ENCODE measurements at regions not wholly inside any gene's neighbourhood (a gene's known extent, or its start where the extent isn't known, plus 50 kb on each side); places are given as distances from the start of the nearest gene placed in this dataset.

DNA sequence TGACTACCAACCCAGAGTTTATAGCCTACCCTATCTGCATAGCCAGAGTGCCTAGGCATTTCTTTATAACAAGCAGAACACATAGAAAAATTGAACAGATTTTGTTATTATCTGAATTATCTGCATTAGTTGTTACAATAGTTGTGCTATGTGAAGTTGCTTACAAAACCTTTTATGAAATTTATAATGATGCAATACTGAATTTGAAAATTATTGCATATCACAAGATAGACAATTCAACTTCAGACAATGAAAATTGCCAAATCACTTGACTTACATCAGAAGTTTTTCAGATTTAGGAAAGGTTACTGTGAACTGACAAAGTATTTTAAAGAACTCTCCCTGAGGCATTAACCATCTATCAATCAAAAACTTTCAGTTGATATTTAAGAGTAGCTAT lies 437.9 kb upstream of the PIK3C3 start:
- Histone ChIP-seq H3K4me3 (no peak overlapping the region), H3K36me3 (no peaks in the 10 kb centered on the region), H3K4me1 (no peaks in the 10 kb centered on the region), H3K27ac (no peak overlapping the region), H3K27me3 (no peaks in the 10 kb centered on the region), H3K9me3 (no peaks in the 10 kb centered on the region)
- intact Hi-C loops (cut with DNase I; ENCODE audit: low total_unique reads) = no loop called here
- DNase-seq (ENCODE audit: low spot score in 2 of 2) = no peak
- TF ChIP-seq POLR2A (IDR thresholded peaks at IDR 0.05) = no peak
- no peak for TF ChIP-seq POLR2AphosphoS5 (IDR thresholded peaks at IDR 0.05)
- TF ChIP-seq, protein P1, sequence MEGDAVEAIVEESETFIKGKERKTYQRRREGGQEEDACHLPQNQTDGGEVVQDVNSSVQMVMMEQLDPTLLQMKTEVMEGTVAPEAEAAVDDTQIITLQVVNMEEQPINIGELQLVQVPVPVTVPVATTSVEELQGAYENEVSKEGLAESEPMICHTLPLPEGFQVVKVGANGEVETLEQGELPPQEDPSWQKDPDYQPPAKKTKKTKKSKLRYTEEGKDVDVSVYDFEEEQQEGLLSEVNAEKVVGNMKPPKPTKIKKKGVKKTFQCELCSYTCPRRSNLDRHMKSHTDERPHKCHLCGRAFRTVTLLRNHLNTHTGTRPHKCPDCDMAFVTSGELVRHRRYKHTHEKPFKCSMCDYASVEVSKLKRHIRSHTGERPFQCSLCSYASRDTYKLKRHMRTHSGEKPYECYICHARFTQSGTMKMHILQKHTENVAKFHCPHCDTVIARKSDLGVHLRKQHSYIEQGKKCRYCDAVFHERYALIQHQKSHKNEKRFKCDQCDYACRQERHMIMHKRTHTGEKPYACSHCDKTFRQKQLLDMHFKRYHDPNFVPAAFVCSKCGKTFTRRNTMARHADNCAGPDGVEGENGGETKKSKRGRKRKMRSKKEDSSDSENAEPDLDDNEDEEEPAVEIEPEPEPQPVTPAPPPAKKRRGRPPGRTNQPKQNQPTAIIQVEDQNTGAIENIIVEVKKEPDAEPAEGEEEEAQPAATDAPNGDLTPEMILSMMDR (IDR thresholded peaks at IDR 0.05) = no peak

DNA sequence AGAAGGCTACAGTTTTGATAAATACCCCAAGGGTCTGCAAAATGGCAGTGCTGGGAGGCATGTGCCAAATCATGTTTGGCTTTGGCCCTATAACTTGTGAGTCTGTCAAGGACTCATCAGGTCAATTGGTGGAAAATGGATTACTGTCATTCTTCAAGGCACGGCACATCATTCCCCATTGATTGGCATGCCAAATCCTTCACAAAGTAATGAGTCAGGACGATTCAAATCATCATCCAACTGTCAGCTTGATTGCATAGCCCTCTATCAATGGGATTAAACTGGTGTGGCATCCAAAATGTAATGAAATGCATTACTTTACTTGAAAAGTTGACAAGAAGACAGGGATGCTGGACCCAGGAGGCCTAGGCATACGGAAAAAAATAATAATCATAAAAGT lies 441.6 kb upstream of the PIK3C3 start:
- intact Hi-C loops (cut with DNase I; ENCODE audit: low total_unique reads) = no loop called here
- no peak overlapping the region for H3K27ac ChIP-seq
- H3K4me1 ChIP-seq = no peaks in the 10 kb centered on the region
- H3K9me3 ChIP-seq = no peaks in the 10 kb centered on the region
- no peak for DNase-seq (ENCODE audit: low spot score in 2 of 2)
- TF ChIP-seq POLR2A (IDR thresholded peaks at IDR 0.05) (no peak), POLR2AphosphoS5 (IDR thresholded peaks at IDR 0.05) (no peak)
- TF ChIP-seq, protein P1 (IDR thresholded peaks at IDR 0.05) = no peak
- H3K4me3 ChIP-seq = no peak overlapping the region
- no peaks in the 10 kb centered on the region for H3K36me3 ChIP-seq
- no peaks in the 10 kb centered on the region for H3K27me3 ChIP-seq

DNA sequence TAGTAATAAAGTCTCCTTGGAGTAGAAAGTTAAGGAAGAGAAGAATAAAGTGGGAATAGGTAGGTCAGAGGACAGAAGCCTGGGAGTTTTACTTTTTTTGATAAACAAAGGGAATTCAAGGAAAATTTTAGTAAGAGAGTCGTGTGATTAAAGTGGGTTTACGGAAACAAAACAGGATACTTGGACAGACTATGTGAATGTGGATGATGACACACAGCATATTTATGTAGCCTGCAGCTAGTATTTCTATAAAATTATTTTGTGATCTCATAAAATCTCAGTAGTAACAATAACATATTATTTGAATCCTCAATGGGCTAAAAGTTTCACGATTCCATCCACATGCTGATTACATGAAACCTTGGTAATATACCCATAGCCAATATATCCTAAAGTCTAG lies 450.7 kb upstream of the PIK3C3 start:
- DNase-seq (ENCODE audit: low spot score in 2 of 2) = no peak
- intact Hi-C loops (cut with DNase I; ENCODE audit: low total_unique reads) = no loop called here
- Histone ChIP-seq H3K4me3 (no peak overlapping the region), H3K27ac (no peak overlapping the region), H3K4me1 (no peaks in the 10 kb centered on the region), H3K9me3 (no peaks in the 10 kb centered on the region), H3K27me3 (no peaks in the 10 kb centered on the region), H3K36me3 (no peaks in the 10 kb centered on the region)
- TF ChIP-seq POLR2AphosphoS5 (IDR thresholded peaks at IDR 0.05) = no peak

DNA sequence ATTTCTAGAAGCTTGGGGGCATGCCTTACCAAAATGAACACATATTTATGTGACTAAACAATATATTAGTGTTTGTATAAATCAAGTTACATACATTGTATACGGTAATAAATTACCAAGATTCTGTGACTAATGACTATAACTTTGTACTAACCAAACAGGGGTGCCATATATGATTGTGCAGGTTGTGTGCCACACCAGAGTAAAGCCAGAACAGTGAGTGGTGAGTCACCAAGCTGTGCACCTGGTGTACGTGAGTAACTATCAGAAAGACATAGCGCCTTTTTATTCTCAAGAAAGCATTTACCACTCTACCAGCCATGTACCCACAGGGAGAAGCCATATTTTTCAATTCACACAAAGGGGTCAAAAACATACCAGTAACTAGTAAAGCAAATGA lies 453.2 kb upstream of the PIK3C3 start:
- Histone ChIP-seq H3K4me3 (no peak overlapping the region), H3K36me3 (no peaks in the 10 kb centered on the region), H3K4me1 (no peaks in the 10 kb centered on the region), H3K27me3 (no peaks in the 10 kb centered on the region), H3K27ac (no peak overlapping the region), H3K9me3 (no peaks in the 10 kb centered on the region)
- no peak for DNase-seq (ENCODE audit: low spot score in 2 of 2)
- no peak for TF ChIP-seq POLR2AphosphoS5 (IDR thresholded peaks at IDR 0.05)
- TF ChIP-seq POLR2A (IDR thresholded peaks at IDR 0.05) = no peak
- TF ChIP-seq, protein P1 (IDR thresholded peaks at IDR 0.05) = no peak
- intact Hi-C loops (cut with DNase I; ENCODE audit: low total_unique reads) = no loop called here

DNA sequence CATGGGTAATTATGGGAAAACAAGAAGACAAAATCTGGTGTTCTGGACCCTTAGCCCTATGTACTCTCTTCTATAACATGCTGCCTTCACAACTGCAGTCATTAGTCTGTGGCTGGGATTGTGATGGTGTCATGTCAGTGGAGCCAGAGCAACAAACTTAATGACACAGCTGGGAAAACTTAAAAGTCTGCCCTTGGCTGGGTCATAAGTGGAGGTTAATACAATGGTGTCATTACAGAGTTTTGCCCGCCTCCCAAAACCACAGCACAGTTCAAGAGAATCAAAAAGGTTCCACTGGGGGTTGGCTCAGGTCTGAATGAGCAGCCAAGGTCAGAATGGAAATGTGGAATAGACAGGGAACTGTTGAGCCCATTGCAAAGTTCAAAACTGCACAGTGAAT lies 455.7 kb upstream of the PIK3C3 start:
- H3K4me3 ChIP-seq = no peak overlapping the region
- no peaks in the 10 kb centered on the region for H3K27me3 ChIP-seq
- H3K4me1 ChIP-seq = no peaks in the 10 kb centered on the region
- intact Hi-C loops (cut with DNase I; ENCODE audit: low total_unique reads) = no loop called here
- no peak overlapping the region for H3K27ac ChIP-seq
- no peak for DNase-seq (ENCODE audit: low spot score in 2 of 2)
- H3K36me3 ChIP-seq = no peaks in the 10 kb centered on the region
- TF ChIP-seq, protein P1 (IDR thresholded peaks at IDR 0.05) = no peak
- TF ChIP-seq POLR2A (IDR thresholded peaks at IDR 0.05) (no peak), POLR2AphosphoS5 (IDR thresholded peaks at IDR 0.05) (no peak)
- H3K9me3 ChIP-seq = no peaks in the 10 kb centered on the region

DNA sequence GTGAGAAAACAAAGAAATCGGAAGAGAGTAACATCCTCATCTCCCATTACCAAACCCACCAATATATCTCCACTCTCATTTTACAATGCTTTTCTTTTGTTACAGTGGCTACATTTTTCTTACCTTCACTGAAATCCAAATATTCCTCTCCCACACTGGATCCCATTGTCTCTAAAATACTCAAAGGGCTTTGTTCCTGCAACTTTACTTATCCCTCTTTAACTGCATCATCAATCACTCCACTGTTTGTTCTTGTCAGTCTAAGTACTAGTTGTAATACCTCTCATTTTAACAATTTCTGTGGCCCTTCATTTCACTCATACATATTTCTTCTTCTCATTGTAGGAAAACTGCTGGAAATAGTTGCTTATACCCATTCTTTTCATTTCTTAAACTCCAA lies 464.2 kb upstream of the PIK3C3 start:
- no peak for DNase-seq (ENCODE audit: low spot score in 2 of 2)
- Histone ChIP-seq H3K4me1 (no peaks in the 10 kb centered on the region), H3K4me3 (no peak overlapping the region), H3K9me3 (no peaks in the 10 kb centered on the region), H3K27me3 (no peaks in the 10 kb centered on the region), H3K27ac (no peak overlapping the region), H3K36me3 (no peaks in the 10 kb centered on the region)
- intact Hi-C loops (cut with DNase I; ENCODE audit: low total_unique reads) = no loop called here
- TF ChIP-seq POLR2A (IDR thresholded peaks at IDR 0.05) = no peak
- TF ChIP-seq POLR2AphosphoS5 (IDR thresholded peaks at IDR 0.05) = no peak
- TF ChIP-seq, protein P1 (IDR thresholded peaks at IDR 0.05) = no peak
